K562 (cell line): ENCODE measurements at regions not wholly inside any gene's neighbourhood (a gene's known extent, or its start where the extent isn't known, plus 50 kb on each side); places are given as distances from the start of the nearest gene placed in this dataset.

Source experiments
- E2F8 ChIP-seq: fragments of 450-650 bp; IDR thresholded peaks from 2 replicates; pipeline ENCODE4 v1.7.1; 2018; ENCODE audit warnings: mild to moderate bottlenecking, low read depth; ENCODE audit not compliant: partially characterized antibody
- ETV6 ChIP-seq, 3 experiments: fragments of 150-350 bp in 1 of 3; sonication (generic) in 1 of 3; formaldehyde crosslinking in 1 of 3; IDR thresholded peaks; 2 replicates each; pipeline versions ENCODE4 v1.6.1 to v1.8.0; 2014 to 2022; ENCODE audit warnings: borderline replicate concordance in 2 of 3, low read depth in 2 of 3, antibody characterized with exemption in 1 of 3, low read length in 1 of 3, mild to moderate bottlenecking in 1 of 3, missing genetic modification reagents in 1 of 3
- MCM3 ChIP-seq: fragments of 450-650 bp; IDR thresholded peaks from 2 replicates; pipeline ENCODE4 v1.6.1; 2016
- MEF2A ChIP-seq: IDR thresholded peaks from 2 replicates; pipeline ENCODE4 v1.6.1; 2011; ENCODE audit warnings: low read depth, mild to moderate bottlenecking, low read length, moderate library complexity; ENCODE audit not compliant: control insufficient read depth
- PYGO2 ChIP-seq: fragments of 450-650 bp; IDR thresholded peaks from 2 replicates; pipeline ENCODE4 v1.6.1; 2016; ENCODE audit warnings: mild to moderate bottlenecking, missing genetic modification characterization, moderate library complexity, missing compliant biosample characterization
- SMAD3 ChIP-seq: fragments of 450-650 bp; formaldehyde crosslinking; conservative IDR thresholded peaks from 2 replicates; pipeline ENCODE4 v1.4.0; 2020; ENCODE audit warnings: mild to moderate bottlenecking
- THAP7 ChIP-seq: fragments of 250-450 bp; sonication (Bioruptor Pico); IDR thresholded peaks from 2 replicates; pipeline ENCODE4 v1.5.0; 2021
- VEZF1 ChIP-seq: fragments of 200-800 bp; sonication (Bioruptor generic); IDR thresholded peaks from 2 replicates; pipeline ENCODE4 v1.6.1; 2017; ENCODE audit warnings: missing genetic modification characterization, missing compliant biosample characterization
- XRCC3 ChIP-seq: fragments of 450-650 bp; IDR thresholded peaks from 2 replicates; pipeline ENCODE4 v1.6.1; 2017; ENCODE audit warnings: mild to moderate bottlenecking, moderate library complexity
- ZBTB43 ChIP-seq: sonication (generic); formaldehyde crosslinking; IDR thresholded peaks from 2 replicates; pipeline ENCODE4 v1.8.0; 2023; ENCODE audit warnings: mild to moderate bottlenecking, missing genetic modification reagents
- ZNF551 ChIP-seq: fragments of 250-450 bp; sonication (Bioruptor Pico); IDR thresholded peaks from 2 replicates; pipeline ENCODE4 v1.5.0; 2021; ENCODE audit warnings: mild to moderate bottlenecking, moderate library complexity
- ZNF699 ChIP-seq: fragments of 250-450 bp; sonication (Bioruptor Pico); IDR thresholded peaks from 2 replicates; pipeline ENCODE4 v1.8.0; 2021; ENCODE audit warnings: mild to moderate bottlenecking, moderate library complexity; ENCODE audit not compliant: insufficient replicate concordance
- ZNF79 ChIP-seq: fragments of 250-450 bp; sonication (Bioruptor Pico); IDR thresholded peaks from 2 replicates; pipeline ENCODE4 v1.4.0; 2020; ENCODE audit warnings: low read depth, mild to moderate bottlenecking, moderate library complexity

DNA sequence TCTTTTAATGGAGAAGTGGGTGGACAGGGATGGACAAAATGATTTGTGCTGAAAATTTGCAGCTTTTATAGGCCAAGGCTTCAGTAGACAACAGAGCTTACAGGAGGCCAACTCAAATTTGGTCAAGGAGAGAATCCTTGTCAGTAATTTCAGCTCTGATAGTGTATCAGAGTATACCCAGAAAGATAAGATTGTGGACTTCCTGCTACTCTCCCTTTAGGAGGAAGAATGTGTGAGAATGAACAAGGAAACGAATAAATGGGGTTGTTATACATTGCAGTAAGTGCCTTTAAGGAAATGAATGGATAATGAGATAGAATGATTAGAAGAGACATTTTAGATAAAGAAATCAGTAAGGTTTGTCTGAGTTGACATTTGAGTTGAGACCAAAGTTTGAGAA lies 519.9 kb downstream of the UTRN start (continued):
- TF ChIP-seq E2F8 (no peak), THAP7 (CRISPR knock-in tag) (no peak), ZBTB43 (CRISPR knock-in tag) (no peak), XRCC3 (no peak), ZNF551 (CRISPR knock-in tag) (no peak), ZNF79 (CRISPR knock-in tag) (no peak), MEF2A (no peak), ZNF699 (no peak), VEZF1 (CRISPR knock-in tag) (no peak), PYGO2 (tag) (no peak), SMAD3 (CRISPR knock-in tag) (no peak), ETV6 (IDR thresholded peaks at IDR 0.05; ENCODE audit: borderline replicate concordance in 1 of 2, low read depth in 2 of 2, low read length in 1 of 2) (no peak), ETV6 (CRISPR knock-in tag; IDR thresholded peaks at IDR 0.05; ENCODE audit: borderline replicate concordance) (no peak), MCM3 (no peak)
